ENCODE measurements at regions not wholly inside any gene's neighbourhood (a gene's known extent, or its start where the extent isn't known, plus 50 kb on each side); places are given as distances from the start of the nearest gene placed in this dataset.

- no peak overlapping the region for H3K4me3 ChIP-seq (replicated peaks; ENCODE audit: low read depth, low read length)
- no peaks in the 10 kb centered on the region; the same call in 1 of the 2 replicates for H3K27me3 ChIP-seq (replicated peaks; ENCODE audit: control insufficient read depth, insufficient read depth, low read length)
- TF ChIP-seq, protein P1, sequence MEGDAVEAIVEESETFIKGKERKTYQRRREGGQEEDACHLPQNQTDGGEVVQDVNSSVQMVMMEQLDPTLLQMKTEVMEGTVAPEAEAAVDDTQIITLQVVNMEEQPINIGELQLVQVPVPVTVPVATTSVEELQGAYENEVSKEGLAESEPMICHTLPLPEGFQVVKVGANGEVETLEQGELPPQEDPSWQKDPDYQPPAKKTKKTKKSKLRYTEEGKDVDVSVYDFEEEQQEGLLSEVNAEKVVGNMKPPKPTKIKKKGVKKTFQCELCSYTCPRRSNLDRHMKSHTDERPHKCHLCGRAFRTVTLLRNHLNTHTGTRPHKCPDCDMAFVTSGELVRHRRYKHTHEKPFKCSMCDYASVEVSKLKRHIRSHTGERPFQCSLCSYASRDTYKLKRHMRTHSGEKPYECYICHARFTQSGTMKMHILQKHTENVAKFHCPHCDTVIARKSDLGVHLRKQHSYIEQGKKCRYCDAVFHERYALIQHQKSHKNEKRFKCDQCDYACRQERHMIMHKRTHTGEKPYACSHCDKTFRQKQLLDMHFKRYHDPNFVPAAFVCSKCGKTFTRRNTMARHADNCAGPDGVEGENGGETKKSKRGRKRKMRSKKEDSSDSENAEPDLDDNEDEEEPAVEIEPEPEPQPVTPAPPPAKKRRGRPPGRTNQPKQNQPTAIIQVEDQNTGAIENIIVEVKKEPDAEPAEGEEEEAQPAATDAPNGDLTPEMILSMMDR (IDR thresholded peaks at IDR 0.05; ENCODE audit: insufficient read depth, low read length, poor library complexity, severe bottlenecking): no peak
- no peak for DNase-seq (ENCODE audit: extremely low read depth, insufficient read length)
- no peaks in the 10 kb centered on the region for H3K36me3 ChIP-seq (ENCODE audit: control insufficient read depth, insufficient read depth, low read length)
These were observed 121.7 kb downstream of the BRD1 start for GRCh38 chr22:49705972-49706352.

DNA sequence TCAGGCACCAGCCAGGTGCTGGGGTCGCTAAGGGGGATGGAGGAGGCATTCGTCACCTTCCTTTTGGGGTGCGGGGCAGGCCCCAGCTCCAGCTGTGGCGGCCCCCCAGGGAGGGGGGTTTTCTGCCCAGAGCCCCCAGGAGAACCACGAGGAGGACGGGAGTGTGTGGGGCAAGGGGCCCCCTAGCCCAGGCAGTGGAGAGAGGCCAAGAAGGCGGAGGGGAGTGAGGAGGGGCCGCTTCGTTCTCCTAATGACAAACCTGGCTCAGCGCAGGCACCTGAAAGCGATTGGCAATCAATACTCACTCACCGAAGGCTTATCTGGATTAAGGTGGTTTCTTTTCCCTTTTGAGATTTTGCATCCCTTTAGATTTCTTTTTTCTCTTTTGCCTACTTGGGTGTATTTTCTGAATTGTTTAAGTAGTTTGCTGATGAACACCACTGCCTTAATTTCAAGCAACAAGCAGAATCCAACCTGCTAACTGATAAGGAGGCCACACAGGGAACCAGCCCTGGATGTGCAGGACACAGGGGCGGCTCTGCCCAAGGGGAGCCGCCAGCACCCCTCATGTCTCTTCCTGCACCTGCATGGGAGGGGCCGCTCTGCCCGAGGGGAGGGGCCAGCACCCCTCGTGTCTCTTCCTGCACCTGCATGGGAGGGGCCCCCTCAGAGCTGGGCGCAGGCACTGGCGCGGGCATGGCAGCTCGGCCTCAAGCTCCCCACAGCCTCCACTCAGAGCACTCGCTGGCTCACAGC lies 122.3 kb downstream of the BRD1 start:
- TF ChIP-seq, protein P1 (IDR thresholded peaks at IDR 0.05; ENCODE audit: insufficient read depth, low read length, poor library complexity, severe bottlenecking): no peak
- H3K36me3 ChIP-seq (ENCODE audit: control insufficient read depth, insufficient read depth, low read length): no peaks in the 10 kb centered on the region
- H3K27me3 ChIP-seq (replicated peaks; ENCODE audit: control insufficient read depth, insufficient read depth, low read length): no peaks in the 10 kb centered on the region; the same call in 1 of the 2 replicates
- H3K4me3 ChIP-seq (replicated peaks; ENCODE audit: low read depth, low read length): no peak overlapping the region
- no peak for DNase-seq (ENCODE audit: extremely low read depth, insufficient read length)

GRCh38 chr22:49704345-49705215 lies 123.1 kb downstream of the BRD1 start:
- no peaks in the 10 kb centered on the region; the same call in 1 of the 2 replicates for H3K27me3 ChIP-seq (replicated peaks; ENCODE audit: control insufficient read depth, insufficient read depth, low read length)
- no peaks in the 10 kb centered on the region for H3K36me3 ChIP-seq (ENCODE audit: control insufficient read depth, insufficient read depth, low read length)
- DNase-seq (ENCODE audit: extremely low read depth, insufficient read length): no peak
- TF ChIP-seq, protein P1 (IDR thresholded peaks at IDR 0.05; ENCODE audit: insufficient read depth, low read length, poor library complexity, severe bottlenecking): no peak
- H3K4me3 ChIP-seq (replicated peaks; ENCODE audit: low read depth, low read length): no peak overlapping the region

DNA sequence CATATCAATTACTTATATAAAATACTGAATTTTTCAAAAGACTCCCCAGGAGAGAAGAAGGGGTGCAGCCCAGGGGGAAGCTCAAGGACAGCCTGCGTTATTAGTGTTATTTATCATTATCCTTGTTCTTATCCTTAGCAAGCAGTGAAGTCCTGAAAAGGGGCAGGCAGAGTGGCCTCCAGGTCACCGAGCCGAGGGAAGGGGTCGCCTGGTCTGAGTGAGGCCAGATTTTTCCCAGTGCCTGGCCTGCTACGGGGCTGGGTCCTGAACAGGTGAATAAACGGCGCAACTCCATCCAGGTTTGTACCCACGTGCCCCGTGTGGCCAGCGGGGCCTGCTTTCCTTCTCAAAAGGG lies 123.7 kb downstream of the BRD1 start:
- Histone ChIP-seq H3K4me3 (replicated peaks; ENCODE audit: low read depth, low read length) (no peak overlapping the region), H3K36me3 (ENCODE audit: control insufficient read depth, insufficient read depth, low read length) (no peaks in the 10 kb centered on the region), H3K27me3 (replicated peaks; ENCODE audit: control insufficient read depth, insufficient read depth, low read length) (no peaks in the 10 kb centered on the region; the same call in 1 of the 2 replicates)
- DNase-seq (ENCODE audit: extremely low read depth, insufficient read length): no peak
- TF ChIP-seq, protein P1 (IDR thresholded peaks at IDR 0.05; ENCODE audit: insufficient read depth, low read length, poor library complexity, severe bottlenecking): no peak

- TF ChIP-seq, protein P1 (IDR thresholded peaks at IDR 0.05; ENCODE audit: insufficient read depth, low read length, poor library complexity, severe bottlenecking): no peak
- no peak for DNase-seq (ENCODE audit: extremely low read depth, insufficient read length)
- Histone ChIP-seq H3K36me3 (ENCODE audit: control insufficient read depth, insufficient read depth, low read length) (no peaks in the 10 kb centered on the region), H3K27me3 (replicated peaks; ENCODE audit: control insufficient read depth, insufficient read depth, low read length) (no peaks in the 10 kb centered on the region; the same call in 1 of the 2 replicates), H3K4me3 (replicated peaks; ENCODE audit: low read depth, low read length) (no peak overlapping the region)
These were observed 124.2 kb downstream of the BRD1 start for GRCh38 chr22:49703505-49703904.
